ENCODE measurements at regions not wholly inside any gene's neighbourhood (a gene's known extent, or its start where the extent isn't known, plus 50 kb on each side); places are given as distances from the start of the nearest gene placed in this dataset.

DNA sequence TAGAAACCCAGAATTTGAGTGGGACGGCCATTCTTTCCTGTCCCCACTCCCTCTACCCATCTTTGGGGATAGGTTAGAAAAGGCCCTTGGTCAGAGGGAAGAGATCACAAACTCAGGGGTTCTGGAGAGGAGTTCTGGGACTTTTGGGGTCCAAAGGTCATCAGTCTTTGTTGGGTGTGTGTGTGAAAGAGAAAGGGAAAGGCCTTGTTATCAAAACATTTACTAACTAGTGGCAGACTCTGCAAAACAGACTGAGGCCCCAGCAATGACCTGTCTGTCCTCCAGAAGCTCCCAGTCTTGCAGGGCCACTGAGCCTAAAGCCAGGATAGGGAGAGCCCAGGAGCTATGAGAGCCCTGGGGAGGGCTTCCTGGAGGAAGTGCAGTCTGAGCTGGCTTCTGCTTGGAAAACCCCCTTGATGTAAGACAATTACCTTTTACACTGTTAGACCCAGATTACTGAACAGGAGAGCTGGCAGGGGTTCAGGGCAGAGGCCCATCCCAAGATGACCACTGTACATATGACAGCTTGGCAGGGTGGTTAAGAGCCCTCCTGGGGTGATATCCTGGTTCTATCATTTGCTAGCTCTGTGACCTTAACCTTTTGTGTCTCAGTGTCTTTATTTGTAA, 429.1 kb upstream of the CCDC196 start:
- TF ChIP-seq, protein P1, sequence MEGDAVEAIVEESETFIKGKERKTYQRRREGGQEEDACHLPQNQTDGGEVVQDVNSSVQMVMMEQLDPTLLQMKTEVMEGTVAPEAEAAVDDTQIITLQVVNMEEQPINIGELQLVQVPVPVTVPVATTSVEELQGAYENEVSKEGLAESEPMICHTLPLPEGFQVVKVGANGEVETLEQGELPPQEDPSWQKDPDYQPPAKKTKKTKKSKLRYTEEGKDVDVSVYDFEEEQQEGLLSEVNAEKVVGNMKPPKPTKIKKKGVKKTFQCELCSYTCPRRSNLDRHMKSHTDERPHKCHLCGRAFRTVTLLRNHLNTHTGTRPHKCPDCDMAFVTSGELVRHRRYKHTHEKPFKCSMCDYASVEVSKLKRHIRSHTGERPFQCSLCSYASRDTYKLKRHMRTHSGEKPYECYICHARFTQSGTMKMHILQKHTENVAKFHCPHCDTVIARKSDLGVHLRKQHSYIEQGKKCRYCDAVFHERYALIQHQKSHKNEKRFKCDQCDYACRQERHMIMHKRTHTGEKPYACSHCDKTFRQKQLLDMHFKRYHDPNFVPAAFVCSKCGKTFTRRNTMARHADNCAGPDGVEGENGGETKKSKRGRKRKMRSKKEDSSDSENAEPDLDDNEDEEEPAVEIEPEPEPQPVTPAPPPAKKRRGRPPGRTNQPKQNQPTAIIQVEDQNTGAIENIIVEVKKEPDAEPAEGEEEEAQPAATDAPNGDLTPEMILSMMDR (IDR thresholded peaks at IDR 0.05; ENCODE audit: low read depth, low read length) = no peak
- TF ChIP-seq EZH2phosphoT487 (IDR thresholded peaks at IDR 0.05; ENCODE audit: low read depth) = no peak
